MM.1S (cell line): ENCODE measurements at regions not wholly inside any gene's neighbourhood (a gene's known extent, or its start where the extent isn't known, plus 50 kb on each side); places are given as distances from the start of the nearest gene placed in this dataset.

Experiments
- DNase-seq: peaks from one replicate; pipeline ENCODE4 v3.0.0-alpha.2; 2015
- H2AFZ ChIP-seq: fragments of 300-600 bp; sonication (generic); 2 replicates; pipeline ENCODE4 v1.6.0; 2016; ENCODE audit warnings: antibody characterized with exemption, low read length
- H3F3A ChIP-seq: fragments of 300-600 bp; sonication (generic); 2 replicates; pipeline ENCODE4 v1.6.1; 2016; ENCODE audit warnings: mild to moderate bottlenecking, antibody characterized with exemption, low read length, moderate library complexity, mixed read lengths; ENCODE audit not compliant: insufficient read depth
- H3K27ac ChIP-seq: fragments of 300-600 bp; sonication (generic); 2 replicates; pipeline ENCODE4 v1.5.1; 2016; ENCODE audit warnings: mild to moderate bottlenecking, low read length
- H3K27me3 ChIP-seq: fragments of 300-600 bp; sonication (generic); replicated peaks from 2 replicates; pipeline ENCODE4 v1.6.0; 2016; ENCODE audit warnings: low read length; ENCODE audit not compliant: insufficient read depth
- H3K36me3 ChIP-seq: fragments of 300-600 bp; sonication (generic); replicated peaks from 2 replicates; pipeline ENCODE4 v1.6.1; 2016; ENCODE audit warnings: mild to moderate bottlenecking, low read length, mixed read lengths; ENCODE audit not compliant: insufficient read depth
- H3K4me1 ChIP-seq: fragments of 300-600 bp; sonication (generic); 2 replicates; pipeline ENCODE4 v1.6.1; 2016; ENCODE audit warnings: low read length, mixed read lengths
- H3K4me2 ChIP-seq: fragments of 300-600 bp; sonication (generic); 2 replicates; pipeline ENCODE4 v1.6.0; 2016; ENCODE audit warnings: low read depth, low read length
- H3K4me3 ChIP-seq: fragments of 300-600 bp; sonication (generic); 2 replicates; pipeline ENCODE4 v1.5.1; 2016; ENCODE audit warnings: low read length, mixed read lengths
- H3K79me2 ChIP-seq: fragments of 300-600 bp; sonication (generic); 2 replicates; pipeline ENCODE4 v1.6.1; 2016; ENCODE audit warnings: mixed run types, low read length, mixed read lengths
- H3K9ac ChIP-seq: fragments of 300-600 bp; sonication (generic); 2 replicates; pipeline ENCODE4 v1.6.1; 2016; ENCODE audit warnings: low read length, mixed read lengths
- H3K9me2 ChIP-seq: fragments of 300-600 bp; sonication (generic); replicated peaks from 2 replicates; pipeline ENCODE4 v1.6.1; 2016; ENCODE audit warnings: mild to moderate bottlenecking, low read length, mixed read lengths; ENCODE audit not compliant: insufficient read depth
- H3K9me3 ChIP-seq: fragments of 300-600 bp; sonication (generic); replicated peaks from 2 replicates; pipeline ENCODE4 v1.6.1; 2016; ENCODE audit warnings: mild to moderate bottlenecking, low read length, mixed read lengths; ENCODE audit not compliant: insufficient read depth
- H4K20me1 ChIP-seq: fragments of 300-600 bp; sonication (generic); 2 replicates; pipeline ENCODE4 v1.6.1; 2016; ENCODE audit warnings: mild to moderate bottlenecking, low read length, moderate library complexity, mixed read lengths; ENCODE audit not compliant: insufficient read depth
- EZH2 ChIP-seq: fragments of 300-600 bp; sonication (generic); optimal IDR thresholded peaks from 2 replicates; pipeline ENCODE3; 2017; ENCODE audit warnings: low read depth, mild to moderate bottlenecking, antibody characterized with exemption, low read length, mixed read lengths
- EZH2phosphoT487 ChIP-seq: fragments of 300-600 bp; sonication (generic); IDR thresholded peaks from 2 replicates; pipeline ENCODE4 v1.6.1; 2018; ENCODE audit warnings: antibody characterized with exemption, low read length
- TF ChIP-seq, protein P1 (sequence below): fragments of 300-600 bp; sonication (generic); IDR thresholded peaks from 2 replicates; pipeline ENCODE4 v1.5.1; 2016; ENCODE audit warnings: antibody characterized with exemption, low read length, mixed read lengths

DNA sequence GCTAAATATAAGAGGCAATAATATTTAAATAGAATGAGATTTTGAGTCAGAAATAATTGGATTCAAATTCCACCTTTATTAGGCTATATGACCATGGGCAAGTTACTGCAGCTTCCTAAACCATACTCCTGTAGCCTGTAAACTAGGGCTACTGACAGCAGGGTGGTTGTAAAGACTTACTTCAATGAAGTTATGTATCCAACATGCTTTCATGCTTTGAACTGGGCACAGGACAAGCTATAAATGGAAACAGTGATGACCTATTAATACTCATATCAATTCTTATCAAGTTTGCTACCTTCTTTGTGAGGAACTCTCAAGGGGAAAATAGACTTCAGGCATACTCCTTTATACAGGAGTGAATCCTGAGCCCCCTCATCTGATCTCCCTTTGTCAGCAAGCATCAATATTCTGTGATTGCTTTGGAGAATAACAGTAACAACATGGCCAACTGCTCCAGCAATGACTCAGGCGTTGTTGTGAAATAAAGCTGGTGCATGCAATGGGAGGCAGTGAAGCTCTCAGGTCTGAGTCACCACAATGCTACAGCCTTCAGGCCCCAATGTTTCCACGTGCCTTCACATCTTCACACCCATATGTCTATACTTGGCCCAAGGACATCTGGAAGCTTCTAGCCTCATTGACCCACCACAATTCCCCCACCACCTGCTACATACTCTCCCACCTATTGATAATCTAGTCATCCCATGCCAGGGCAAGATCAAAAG, 102.5 kb downstream of the KCNA4 start:
- no peak overlapping the region for H3K4me2 ChIP-seq
- no peak for DNase-seq
- no peaks in the 10 kb centered on the region for H3K27me3 ChIP-seq
- H3K4me1 ChIP-seq: peaks cover 19% of the 10 kb centered on the region
- H3K4me3 ChIP-seq: no peak overlapping the region
- H3K9me3 ChIP-seq: no peaks in the 10 kb centered on the region
- H3K27ac ChIP-seq: no peak overlapping the region
- no peak overlapping the region for H3K9ac ChIP-seq
- TF ChIP-seq, protein P1, sequence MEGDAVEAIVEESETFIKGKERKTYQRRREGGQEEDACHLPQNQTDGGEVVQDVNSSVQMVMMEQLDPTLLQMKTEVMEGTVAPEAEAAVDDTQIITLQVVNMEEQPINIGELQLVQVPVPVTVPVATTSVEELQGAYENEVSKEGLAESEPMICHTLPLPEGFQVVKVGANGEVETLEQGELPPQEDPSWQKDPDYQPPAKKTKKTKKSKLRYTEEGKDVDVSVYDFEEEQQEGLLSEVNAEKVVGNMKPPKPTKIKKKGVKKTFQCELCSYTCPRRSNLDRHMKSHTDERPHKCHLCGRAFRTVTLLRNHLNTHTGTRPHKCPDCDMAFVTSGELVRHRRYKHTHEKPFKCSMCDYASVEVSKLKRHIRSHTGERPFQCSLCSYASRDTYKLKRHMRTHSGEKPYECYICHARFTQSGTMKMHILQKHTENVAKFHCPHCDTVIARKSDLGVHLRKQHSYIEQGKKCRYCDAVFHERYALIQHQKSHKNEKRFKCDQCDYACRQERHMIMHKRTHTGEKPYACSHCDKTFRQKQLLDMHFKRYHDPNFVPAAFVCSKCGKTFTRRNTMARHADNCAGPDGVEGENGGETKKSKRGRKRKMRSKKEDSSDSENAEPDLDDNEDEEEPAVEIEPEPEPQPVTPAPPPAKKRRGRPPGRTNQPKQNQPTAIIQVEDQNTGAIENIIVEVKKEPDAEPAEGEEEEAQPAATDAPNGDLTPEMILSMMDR: no peak
- TF ChIP-seq EZH2 (no peak), EZH2phosphoT487 (no peak)
- H3K36me3 ChIP-seq: no peaks in the 10 kb centered on the region
- no peak overlapping the region for H2AFZ ChIP-seq
- no peaks in the 10 kb centered on the region for H3F3A ChIP-seq
- no peaks in the 10 kb centered on the region for H3K79me2 ChIP-seq
- no peaks in the 10 kb centered on the region for H3K9me2 ChIP-seq
- no peaks in the 10 kb centered on the region for H4K20me1 ChIP-seq

DNA sequence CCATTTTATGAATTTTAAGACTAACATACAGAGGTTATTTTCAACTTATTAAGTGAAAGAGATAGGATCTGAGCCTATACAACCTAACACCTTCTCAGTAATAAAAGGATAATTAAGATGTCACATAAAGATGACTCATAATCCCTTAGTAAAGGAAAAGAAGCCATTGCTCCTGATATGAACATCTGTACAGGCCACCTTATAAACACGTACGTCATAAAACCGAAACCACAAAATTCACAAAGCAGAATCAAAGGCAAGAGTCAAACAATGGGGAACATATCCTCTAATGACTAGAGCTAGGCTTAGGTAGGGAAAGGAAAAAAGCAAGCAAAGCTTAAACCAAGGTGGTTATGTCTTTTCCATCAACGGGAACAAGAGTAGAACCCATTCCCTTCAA, 103.5 kb downstream of the KCNA4 start:
- Histone ChIP-seq H3K9me3 (no peaks in the 10 kb centered on the region), H3K4me1 (peaks cover 19% of the 10 kb centered on the region), H3K36me3 (no peaks in the 10 kb centered on the region), H3K27me3 (no peaks in the 10 kb centered on the region), H3K27ac (no peak overlapping the region), H4K20me1 (no peaks in the 10 kb centered on the region), H3K9ac (no peak overlapping the region), H3K79me2 (no peaks in the 10 kb centered on the region), H3K9me2 (no peaks in the 10 kb centered on the region), H3K4me2 (no peak overlapping the region), H3F3A (no peaks in the 10 kb centered on the region), H3K4me3 (no peak overlapping the region), H2AFZ (no peak overlapping the region)
- no peak for DNase-seq
- TF ChIP-seq, protein P1: no peak
- TF ChIP-seq EZH2 (no peak), EZH2phosphoT487 (no peak)

DNA sequence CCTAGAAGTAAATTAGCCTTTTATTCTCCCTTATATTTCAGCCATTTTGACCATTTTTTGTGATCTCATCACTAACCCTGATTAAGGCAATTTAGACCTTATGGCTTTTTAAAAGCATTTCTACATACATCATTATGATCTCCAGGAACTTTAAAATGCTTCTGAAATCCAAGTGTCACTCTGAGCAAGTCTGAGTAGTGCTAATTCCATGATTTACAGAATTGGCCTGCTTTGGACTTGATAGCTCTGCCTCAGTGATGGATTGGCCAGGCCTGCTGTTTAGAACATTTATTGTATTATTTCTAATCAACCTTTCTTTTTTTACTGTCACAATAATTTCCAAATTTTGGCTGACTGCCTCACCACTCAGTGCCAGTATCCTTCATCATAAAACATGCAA, 116.4 kb downstream of the KCNA4 start:
- Histone ChIP-seq H3F3A (no peaks in the 10 kb centered on the region), H3K4me3 (no peak overlapping the region), H3K9me2 (no peaks in the 10 kb centered on the region), H4K20me1 (no peaks in the 10 kb centered on the region), H3K9ac (no peak overlapping the region), H3K4me1 (no peaks in the 10 kb centered on the region), H3K79me2 (no peaks in the 10 kb centered on the region), H3K27ac (no peak overlapping the region), H3K4me2 (no peak overlapping the region), H3K36me3 (no peaks in the 10 kb centered on the region), H3K9me3 (no peaks in the 10 kb centered on the region), H3K27me3 (no peaks in the 10 kb centered on the region), H2AFZ (no peak overlapping the region)
- no peak for DNase-seq
- TF ChIP-seq EZH2phosphoT487: no peak

DNA sequence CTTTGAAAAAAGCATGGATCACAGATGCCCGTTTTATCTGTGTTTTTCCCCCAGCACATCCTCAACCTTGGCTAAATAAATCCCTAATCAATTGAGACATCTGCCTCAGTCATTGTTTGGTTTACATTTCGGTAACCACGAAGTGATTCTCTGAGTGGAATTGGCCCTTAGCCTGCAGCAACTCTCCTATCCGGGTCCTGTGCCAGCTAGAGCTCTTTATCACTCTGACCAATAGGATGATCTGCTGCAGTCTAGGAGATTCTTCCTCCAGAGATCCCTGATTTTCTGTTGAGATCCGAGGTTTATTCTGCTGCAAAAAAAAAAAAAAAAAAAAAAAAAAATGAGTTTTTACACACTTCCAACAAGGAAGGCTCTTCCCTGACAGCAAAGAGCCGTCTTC, 137.3 kb downstream of the KCNA4 start:
- Histone ChIP-seq H4K20me1 (no peaks in the 10 kb centered on the region), H3K27me3 (no peaks in the 10 kb centered on the region), H3K4me3 (no peak overlapping the region), H3K9ac (no peak overlapping the region), H3K9me3 (no peaks in the 10 kb centered on the region), H3K9me2 (no peaks in the 10 kb centered on the region), H3K36me3 (no peaks in the 10 kb centered on the region), H3K4me1 (no peaks in the 10 kb centered on the region), H3K4me2 (no peak overlapping the region), H3K79me2 (no peaks in the 10 kb centered on the region), H3K27ac (no peak overlapping the region), H3F3A (no peaks in the 10 kb centered on the region), H2AFZ (no peak overlapping the region)
- DNase-seq: no peak
- TF ChIP-seq EZH2phosphoT487: no peak
- no peak for TF ChIP-seq EZH2
- TF ChIP-seq, protein P1: no peak
